ENCODE measurements at regions not wholly inside any gene's neighbourhood (a gene's known extent, or its start where the extent isn't known, plus 50 kb on each side); places are given as distances from the start of the nearest gene placed in this dataset.

GRCh38 chr3:3745693-3746092 is 53.5 kb upstream of the LRRN1 start:
- H3K4me3 ChIP-seq = no peak overlapping the region
- H3K27ac ChIP-seq = no peak overlapping the region
- no peak overlapping the region for H3K9ac ChIP-seq (ENCODE audit: insufficient read length)
- H3K9me3 ChIP-seq (ENCODE audit: low read depth, low read length) = no peaks in the 10 kb centered on the region
- no peak for DNase-seq (ENCODE audit: low read depth, low spot score)
- no peaks in the 10 kb centered on the region for H3K36me3 ChIP-seq (ENCODE audit: insufficient read depth, low read length)
- no peak for TF ChIP-seq POLR2AphosphoS5 (IDR thresholded peaks at IDR 0.05; ENCODE audit: borderline replicate concordance, low read depth, low read length)
- TF ChIP-seq EZH2 (IDR thresholded peaks at IDR 0.05) = no peak
- TF ChIP-seq FOXP2 (optimal IDR thresholded peaks at IDR 0.05; ENCODE audit: control extremely low read depth, extremely low read length, insufficient read depth) = no peak

- no peaks in the 10 kb centered on the region for H3K9me3 ChIP-seq (ENCODE audit: low read depth, low read length)
- no peak overlapping the region for H3K4me3 ChIP-seq
- H3K9ac ChIP-seq (ENCODE audit: insufficient read length) = no peak overlapping the region
- no peaks in the 10 kb centered on the region for H3K36me3 ChIP-seq (ENCODE audit: insufficient read depth, low read length)
- no peak for DNase-seq (ENCODE audit: low read depth, low spot score)
- H3K27ac ChIP-seq = no peak overlapping the region
- TF ChIP-seq FOXP2 (optimal IDR thresholded peaks at IDR 0.05; ENCODE audit: control extremely low read depth, extremely low read length, insufficient read depth) (no peak), POLR2AphosphoS5 (IDR thresholded peaks at IDR 0.05; ENCODE audit: borderline replicate concordance, low read depth, low read length) (no peak), EZH2 (IDR thresholded peaks at IDR 0.05) (no peak)
Measured at GRCh38 chr3:3744826-3745225, 54.4 kb upstream of the LRRN1 start.

- no peak overlapping the region for H3K4me3 ChIP-seq
- no peaks in the 10 kb centered on the region for H3K9me3 ChIP-seq (ENCODE audit: low read depth, low read length)
- TF ChIP-seq FOXP2 (optimal IDR thresholded peaks at IDR 0.05; ENCODE audit: control extremely low read depth, extremely low read length, insufficient read depth) (no peak), POLR2AphosphoS5 (IDR thresholded peaks at IDR 0.05; ENCODE audit: borderline replicate concordance, low read depth, low read length) (no peak), EZH2 (IDR thresholded peaks at IDR 0.05) (no peak)
- DNase-seq (ENCODE audit: low read depth, low spot score) = no peak
- H3K9ac ChIP-seq (ENCODE audit: insufficient read length) = no peak overlapping the region
- H3K27ac ChIP-seq = no peak overlapping the region
- H3K36me3 ChIP-seq (ENCODE audit: insufficient read depth, low read length) = no peaks in the 10 kb centered on the region
Measured at GRCh38 chr3:3743754-3744153, 55.5 kb upstream of the LRRN1 start.

- no peak for TF ChIP-seq POLR2AphosphoS5 (IDR thresholded peaks at IDR 0.05; ENCODE audit: borderline replicate concordance, low read depth, low read length)
- no peak for TF ChIP-seq EZH2 (IDR thresholded peaks at IDR 0.05)
- no peak for TF ChIP-seq FOXP2 (optimal IDR thresholded peaks at IDR 0.05; ENCODE audit: control extremely low read depth, extremely low read length, insufficient read depth)
- Histone ChIP-seq H3K36me3 (ENCODE audit: insufficient read depth, low read length) (no peaks in the 10 kb centered on the region), H3K27ac (no peak overlapping the region), H3K9me3 (ENCODE audit: low read depth, low read length) (no peaks in the 10 kb centered on the region), H3K9ac (ENCODE audit: insufficient read length) (no peak overlapping the region), H3K4me3 (no peak overlapping the region)
- no peak for DNase-seq (ENCODE audit: low read depth, low spot score)
Measured at GRCh38 chr3:3740061-3740460, 59.2 kb upstream of the LRRN1 start.

GRCh38 chr3:3739330-3740060 is 59.7 kb upstream of the LRRN1 start:
- Histone ChIP-seq H3K27ac (no peak overlapping the region), H3K9ac (ENCODE audit: insufficient read length) (no peak overlapping the region), H3K36me3 (ENCODE audit: insufficient read depth, low read length) (no peaks in the 10 kb centered on the region), H3K4me3 (no peak overlapping the region), H3K9me3 (ENCODE audit: low read depth, low read length) (no peaks in the 10 kb centered on the region)
- no peak for TF ChIP-seq FOXP2 (optimal IDR thresholded peaks at IDR 0.05; ENCODE audit: control extremely low read depth, extremely low read length, insufficient read depth)
- TF ChIP-seq POLR2AphosphoS5 (IDR thresholded peaks at IDR 0.05; ENCODE audit: borderline replicate concordance, low read depth, low read length) = no peak
- no peak for TF ChIP-seq EZH2 (IDR thresholded peaks at IDR 0.05)
- no peak for DNase-seq (ENCODE audit: low read depth, low spot score)

GRCh38 chr3:3737531-3737930 is 61.7 kb upstream of the LRRN1 start:
- DNase-seq (ENCODE audit: low read depth, low spot score) = no peak
- Histone ChIP-seq H3K9ac (ENCODE audit: insufficient read length) (no peak overlapping the region), H3K36me3 (ENCODE audit: insufficient read depth, low read length) (no peaks in the 10 kb centered on the region), H3K27ac (no peak overlapping the region), H3K4me3 (no peak overlapping the region), H3K9me3 (ENCODE audit: low read depth, low read length) (no peaks in the 10 kb centered on the region)
- no peak for TF ChIP-seq FOXP2 (optimal IDR thresholded peaks at IDR 0.05; ENCODE audit: control extremely low read depth, extremely low read length, insufficient read depth)
- no peak for TF ChIP-seq POLR2AphosphoS5 (IDR thresholded peaks at IDR 0.05; ENCODE audit: borderline replicate concordance, low read depth, low read length)
- TF ChIP-seq EZH2 (IDR thresholded peaks at IDR 0.05) = no peak

GRCh38 chr3:3735919-3736318 is 63.3 kb upstream of the LRRN1 start:
- Histone ChIP-seq H3K9me3 (ENCODE audit: low read depth, low read length) (no peaks in the 10 kb centered on the region), H3K36me3 (ENCODE audit: insufficient read depth, low read length) (no peaks in the 10 kb centered on the region), H3K9ac (ENCODE audit: insufficient read length) (no peak overlapping the region), H3K4me3 (no peak overlapping the region), H3K27ac (no peak overlapping the region)
- no peak for DNase-seq (ENCODE audit: low read depth, low spot score)
- TF ChIP-seq FOXP2 (optimal IDR thresholded peaks at IDR 0.05; ENCODE audit: control extremely low read depth, extremely low read length, insufficient read depth) (no peak), POLR2AphosphoS5 (IDR thresholded peaks at IDR 0.05; ENCODE audit: borderline replicate concordance, low read depth, low read length) (no peak), EZH2 (IDR thresholded peaks at IDR 0.05) (no peak)

- no peak for DNase-seq (ENCODE audit: low read depth, low spot score)
- Histone ChIP-seq H3K9me3 (ENCODE audit: low read depth, low read length) (no peaks in the 10 kb centered on the region), H3K27ac (no peak overlapping the region), H3K9ac (ENCODE audit: insufficient read length) (no peak overlapping the region), H3K36me3 (ENCODE audit: insufficient read depth, low read length) (no peaks in the 10 kb centered on the region), H3K4me3 (no peak overlapping the region)
- TF ChIP-seq FOXP2 (optimal IDR thresholded peaks at IDR 0.05; ENCODE audit: control extremely low read depth, extremely low read length, insufficient read depth) = no peak
Measured at GRCh38 chr3:3734881-3735280, 64.3 kb upstream of the LRRN1 start.

GRCh38 chr3:3729261-3729660 is 70.0 kb upstream of the LRRN1 start:
- no peak overlapping the region for H3K27ac ChIP-seq
- H3K4me3 ChIP-seq = no peak overlapping the region
- H3K9me3 ChIP-seq (ENCODE audit: low read depth, low read length) = no peaks in the 10 kb centered on the region
- no peak overlapping the region for H3K9ac ChIP-seq (ENCODE audit: insufficient read length)
- H3K36me3 ChIP-seq (ENCODE audit: insufficient read depth, low read length) = no peaks in the 10 kb centered on the region
- DNase-seq (ENCODE audit: low read depth, low spot score) = no peak
- TF ChIP-seq POLR2AphosphoS5 (IDR thresholded peaks at IDR 0.05; ENCODE audit: borderline replicate concordance, low read depth, low read length) (no peak), EZH2 (IDR thresholded peaks at IDR 0.05) (no peak), FOXP2 (optimal IDR thresholded peaks at IDR 0.05; ENCODE audit: control extremely low read depth, extremely low read length, insufficient read depth) (no peak)

Data from SK-N-MC (cell line).